GM20431 (cell line): ENCODE measurements at regions not wholly inside any gene's neighbourhood (a gene's known extent, or its start where the extent isn't known, plus 50 kb on each side); places are given as distances from the start of the nearest gene placed in this dataset.

ENCODE experiments used
- in situ Hi-C: fragments of 300-500 bp; cut with MseI, MboI; formaldehyde crosslinking; loops from one replicate; pipeline ENCODE4 v1.15.0; 2020; ENCODE audit warnings: low sequenced_read_pairs; ENCODE audit not compliant: unreplicated experiment

DNA sequence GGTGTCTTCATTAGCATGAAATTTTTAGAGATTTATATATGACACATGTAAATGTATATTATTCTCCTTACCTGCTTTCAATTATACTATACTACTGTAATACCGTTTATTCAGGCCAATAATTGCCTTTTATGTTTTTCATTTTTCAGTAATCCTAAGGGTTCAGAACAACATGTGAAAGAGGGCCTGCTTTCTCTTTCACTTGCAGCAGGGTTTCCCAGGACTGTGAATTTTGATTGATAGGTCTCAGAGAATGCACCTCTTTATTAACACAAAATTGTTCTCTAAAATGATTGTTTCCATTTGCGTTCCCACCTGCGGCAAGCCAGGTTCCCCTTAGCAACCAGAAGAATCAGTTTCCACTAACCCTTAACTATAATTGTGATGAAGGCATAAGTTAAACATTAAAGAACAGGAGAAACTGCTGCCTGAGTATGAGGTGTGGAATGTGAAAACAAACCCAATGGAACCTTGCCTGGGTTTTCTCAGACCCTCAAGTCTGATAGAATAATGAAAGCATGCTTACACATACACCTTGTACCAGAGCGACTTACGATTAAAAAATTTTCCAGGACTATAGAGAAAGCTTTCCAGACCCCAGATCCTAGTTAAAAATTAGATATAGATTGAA lies 1591.2 kb upstream of the LRRTM1 start:
- in situ Hi-C loops, result no loop called here

DNA sequence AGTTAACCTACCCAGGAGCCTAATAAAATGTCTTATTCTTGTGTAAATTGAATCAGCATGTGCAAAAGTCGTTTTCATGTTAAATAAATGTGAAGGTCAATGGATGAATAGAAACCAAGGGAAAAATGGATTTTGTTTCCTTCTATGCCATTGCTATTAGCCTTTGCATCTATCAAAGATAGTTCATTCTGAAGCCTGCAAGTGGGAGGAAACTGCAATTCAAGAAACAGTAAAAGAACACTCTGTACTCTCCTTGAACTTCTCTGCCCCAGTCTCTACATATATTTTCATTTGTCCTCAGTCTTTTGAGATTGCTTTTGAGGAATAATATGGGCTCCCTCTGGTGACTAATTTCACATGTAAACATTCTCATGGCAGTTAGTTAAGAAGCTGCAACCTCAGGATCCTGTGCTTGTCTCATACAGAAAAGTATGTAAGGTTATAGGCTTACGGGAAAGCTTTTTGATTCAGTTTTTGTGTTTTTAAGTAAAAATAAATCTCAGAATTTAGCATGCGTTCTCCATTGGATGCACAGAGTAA lies 1590.0 kb upstream of the LRRTM1 start:
- in situ Hi-C loops, result no loop called here

DNA sequence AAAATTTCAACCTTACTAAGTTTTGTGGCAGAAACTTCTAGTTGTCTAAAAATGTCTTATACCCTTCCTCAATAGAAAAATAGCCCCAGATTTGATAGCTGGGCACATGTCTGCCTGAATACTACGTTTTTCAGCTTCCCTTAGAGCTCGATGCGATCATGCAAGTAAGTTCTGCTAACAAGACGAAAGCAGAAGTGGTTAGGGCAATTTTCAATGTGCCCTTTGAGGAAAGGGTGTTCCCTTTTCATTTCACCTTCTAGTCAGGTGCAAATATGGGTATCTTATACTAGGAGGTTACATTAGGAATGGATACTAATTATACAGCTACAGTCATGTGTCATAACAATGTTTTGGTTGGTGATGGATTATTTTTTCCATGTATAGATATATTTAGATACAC lies 1572.1 kb upstream of the LRRTM1 start:
- in situ Hi-C loops, result no loop called here

DNA sequence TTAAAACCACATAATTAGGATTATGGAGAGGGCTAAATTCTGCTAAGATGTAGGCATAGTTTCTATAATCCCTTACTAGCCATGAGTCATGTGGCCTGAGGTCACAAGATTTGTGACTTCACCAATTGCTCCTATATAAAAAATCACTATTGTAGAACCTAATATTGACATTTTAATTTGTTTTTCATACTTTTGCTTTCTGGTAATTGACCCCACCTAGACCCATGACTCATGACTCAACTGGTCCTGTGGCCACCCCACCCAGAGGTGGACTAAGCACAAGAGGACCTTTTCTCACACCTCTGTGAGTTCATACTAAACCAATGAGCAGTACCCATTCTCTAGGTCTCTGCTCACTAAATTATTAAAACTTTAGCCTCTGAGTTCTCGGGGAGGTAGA lies 1567.5 kb upstream of the LRRTM1 start:
- in situ Hi-C loops, result no loop called here

GRCh38 chr2:81870119-81870518 lies 1565.6 kb upstream of the LRRTM1 start:
- in situ Hi-C loops, result no loop called here

DNA sequence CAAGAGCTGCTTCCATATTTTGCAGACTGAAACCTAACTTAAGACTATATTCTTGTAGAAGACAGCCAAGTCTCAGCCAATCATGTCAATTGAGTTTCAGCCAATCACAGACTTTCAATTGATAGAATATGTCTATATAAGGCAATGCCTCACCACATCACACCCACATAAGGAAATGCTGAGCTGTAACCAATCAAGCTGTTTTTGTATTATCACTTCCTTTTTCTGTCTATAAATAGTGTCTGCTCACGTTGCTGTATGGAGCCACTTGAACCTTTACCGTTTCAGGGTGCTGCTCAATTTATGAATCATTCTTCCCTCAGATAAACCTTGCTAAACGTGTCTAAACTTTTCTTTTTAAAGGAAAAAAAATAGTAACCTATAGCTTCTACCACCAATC lies 1554.4 kb upstream of the LRRTM1 start:
- in situ Hi-C loops, result no loop called here

DNA sequence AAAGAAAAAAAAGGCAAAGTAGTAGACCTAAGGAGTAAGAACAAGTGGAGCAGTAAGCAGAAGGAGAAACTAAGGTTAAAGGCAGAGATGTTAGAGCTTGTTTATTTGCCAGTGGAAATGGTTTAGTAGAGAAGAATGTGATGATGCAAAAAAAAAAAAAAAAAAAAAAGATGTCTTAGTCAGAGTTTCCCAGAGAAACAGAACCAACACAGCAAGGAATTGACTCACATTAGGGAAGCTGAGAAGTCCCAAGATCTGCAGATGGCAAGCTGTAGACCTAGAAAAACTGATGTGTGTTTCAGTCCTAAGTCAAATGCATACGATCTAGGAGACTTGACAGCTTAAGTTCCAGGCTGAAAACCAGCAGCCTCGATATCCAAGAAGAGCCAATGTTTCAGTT lies 1548.8 kb upstream of the LRRTM1 start:
- in situ Hi-C loops, result no loop called here

DNA sequence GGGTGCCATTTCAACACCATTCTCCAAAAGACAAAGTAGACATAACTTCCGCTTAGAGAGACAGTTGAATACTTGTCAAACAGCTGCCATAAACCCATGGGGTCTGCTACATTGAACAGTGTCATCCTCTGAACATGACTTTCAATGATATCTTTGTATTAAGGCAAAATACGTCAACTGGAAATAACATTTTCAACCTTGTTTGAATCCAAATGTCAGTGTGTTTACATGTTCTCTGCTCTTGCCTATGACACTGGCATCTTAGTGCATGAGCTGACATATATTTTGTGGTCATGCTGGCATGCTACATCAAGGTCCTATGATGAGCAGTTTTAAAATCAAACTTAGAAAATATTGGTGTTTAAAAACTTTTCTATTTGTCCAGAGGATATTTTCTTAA lies 1548.1 kb upstream of the LRRTM1 start:
- in situ Hi-C loops, result no loop called here

GRCh38 chr2:81839780-81840179 lies 1535.2 kb upstream of the LRRTM1 start:
- in situ Hi-C loops, result no loop called here

DNA sequence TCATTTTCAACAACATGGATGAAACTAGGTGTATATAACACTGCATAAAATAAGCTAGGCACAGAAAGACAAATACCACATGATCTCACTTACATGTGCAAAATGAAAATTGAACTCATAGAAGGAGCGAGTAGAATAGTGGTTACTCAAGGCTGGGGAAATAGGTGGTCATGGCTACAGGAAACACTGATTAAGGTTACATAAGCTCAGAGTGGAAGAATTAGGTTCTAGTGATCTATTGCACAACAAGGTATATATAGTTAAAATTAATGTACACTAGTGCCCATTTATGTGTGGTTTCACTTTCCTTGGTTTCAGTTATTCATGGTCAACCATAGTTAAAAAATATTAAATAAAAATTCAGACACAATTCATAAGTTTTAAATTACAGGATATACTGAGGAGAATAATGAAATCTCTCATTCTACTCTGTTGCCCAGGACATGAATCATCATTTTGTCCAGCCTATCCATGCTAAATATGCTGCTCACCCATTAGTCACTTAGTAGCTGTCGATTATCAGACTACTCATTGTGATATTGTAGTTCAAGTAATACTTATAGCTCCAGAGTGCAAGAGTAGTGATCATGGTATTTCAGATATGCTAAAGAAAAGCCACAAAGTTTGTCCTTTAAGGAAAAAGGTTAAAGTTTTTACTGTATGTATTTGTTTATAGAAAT lies 1530.9 kb upstream of the LRRTM1 start:
- in situ Hi-C loops, result no loop called here

DNA sequence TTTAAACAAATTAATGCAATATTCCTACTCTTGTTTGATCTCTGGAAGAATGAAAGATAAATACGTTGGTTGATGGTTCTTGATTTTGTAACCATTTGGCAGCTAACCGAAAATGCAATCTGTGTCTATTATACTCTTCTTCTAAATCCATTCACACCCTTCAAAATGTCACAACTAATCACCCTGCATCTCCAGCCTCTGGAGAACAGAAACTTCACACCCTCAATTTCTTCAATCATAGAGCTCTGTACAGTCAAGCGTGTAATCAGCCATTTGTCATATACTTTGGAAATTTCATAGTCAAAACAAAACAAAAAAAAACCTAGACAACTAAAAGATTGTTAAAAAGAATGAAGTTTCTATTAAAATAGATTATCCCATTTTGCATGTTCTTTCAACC lies 1482.3 kb upstream of the LRRTM1 start:
- in situ Hi-C loops, result no loop called here

DNA sequence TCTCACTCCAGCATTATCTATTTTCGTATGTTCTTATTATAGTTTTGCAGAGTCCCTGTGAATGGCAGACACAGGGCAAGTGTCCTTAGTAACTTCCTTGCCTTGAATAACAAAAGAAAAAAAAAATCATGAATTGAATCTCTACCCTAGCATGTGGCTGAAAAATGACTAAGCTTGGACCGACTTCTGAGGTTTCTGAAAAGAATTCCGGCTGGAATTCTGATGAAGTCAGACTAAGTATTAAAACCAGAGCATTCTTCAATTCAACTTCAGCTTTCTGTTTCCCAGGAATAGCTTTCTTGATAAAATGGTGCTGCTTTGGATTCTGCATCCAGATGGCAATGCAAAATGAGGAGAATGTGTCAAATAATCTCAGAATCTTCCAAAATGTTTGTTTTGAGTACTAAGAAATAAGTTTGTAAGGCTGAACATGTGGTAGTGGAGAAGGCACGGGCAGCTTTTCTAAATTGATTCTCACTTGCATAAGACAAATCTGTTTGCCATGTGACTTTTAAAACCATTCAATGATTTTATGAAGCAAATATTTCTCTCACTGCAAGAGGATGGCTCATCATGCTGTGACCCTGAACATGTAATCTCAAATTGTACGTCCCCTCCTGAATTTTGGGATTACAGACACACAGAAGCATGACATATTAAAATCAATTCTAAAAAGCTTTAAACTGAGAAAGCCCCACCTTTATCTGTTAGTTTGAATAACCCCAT lies 1462.8 kb upstream of the LRRTM1 start:
- in situ Hi-C loops, result no loop called here

DNA sequence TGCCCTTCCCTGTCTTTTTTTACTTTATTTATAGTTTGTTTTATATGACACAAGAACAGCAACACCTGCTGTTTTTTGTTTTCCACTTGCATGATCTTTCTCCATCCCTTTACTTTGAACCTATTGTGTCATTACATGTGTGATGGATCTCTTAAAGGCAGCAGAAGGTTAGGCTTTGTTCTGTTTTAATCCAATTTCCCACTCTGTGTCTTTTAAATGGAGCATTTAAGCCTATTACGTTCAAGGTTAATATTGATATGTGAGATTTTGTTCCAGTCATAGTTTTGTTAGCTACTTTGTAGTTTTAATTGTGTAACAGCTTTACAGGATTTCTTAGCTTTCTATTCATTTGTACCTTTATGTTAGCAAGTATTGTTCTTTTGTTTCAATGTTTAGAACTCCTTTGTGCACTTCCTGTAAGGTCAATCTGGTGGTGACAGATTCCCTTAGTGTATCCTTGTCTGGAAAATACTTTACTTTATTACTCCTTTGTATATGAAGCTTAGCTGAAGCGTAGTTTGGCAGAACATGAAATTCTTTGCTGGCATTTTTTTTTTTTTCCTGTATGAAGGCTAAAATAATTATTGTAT lies 1443.0 kb upstream of the LRRTM1 start:
- in situ Hi-C loops, result no loop called here

- in situ Hi-C loops, result no loop called here
Observed at GRCh38 chr2:81739966-81740365, 1435.4 kb upstream of the LRRTM1 start.

DNA sequence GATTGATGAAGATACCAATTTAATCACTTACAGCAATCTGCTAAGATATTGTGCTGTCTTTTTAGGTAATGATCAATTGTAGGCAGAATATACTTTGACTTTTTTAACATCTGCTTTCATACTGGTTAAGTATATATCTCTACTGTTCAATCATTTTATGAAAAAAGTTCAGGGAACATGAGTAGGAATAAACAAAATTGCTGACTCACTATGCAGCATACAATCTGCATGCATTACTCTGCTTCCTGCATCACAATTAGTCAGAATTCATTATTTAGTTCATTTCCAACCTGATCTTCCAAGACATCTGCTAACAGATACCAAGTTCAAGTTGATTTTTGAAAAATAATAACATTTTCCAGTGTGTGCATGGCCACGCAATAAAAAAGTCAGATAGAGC lies 1430.4 kb upstream of the LRRTM1 start:
- in situ Hi-C loops, result no loop called here

GRCh38 chr2:81714817-81715216 lies 1410.3 kb upstream of the LRRTM1 start:
- in situ Hi-C loops, result no loop called here

DNA sequence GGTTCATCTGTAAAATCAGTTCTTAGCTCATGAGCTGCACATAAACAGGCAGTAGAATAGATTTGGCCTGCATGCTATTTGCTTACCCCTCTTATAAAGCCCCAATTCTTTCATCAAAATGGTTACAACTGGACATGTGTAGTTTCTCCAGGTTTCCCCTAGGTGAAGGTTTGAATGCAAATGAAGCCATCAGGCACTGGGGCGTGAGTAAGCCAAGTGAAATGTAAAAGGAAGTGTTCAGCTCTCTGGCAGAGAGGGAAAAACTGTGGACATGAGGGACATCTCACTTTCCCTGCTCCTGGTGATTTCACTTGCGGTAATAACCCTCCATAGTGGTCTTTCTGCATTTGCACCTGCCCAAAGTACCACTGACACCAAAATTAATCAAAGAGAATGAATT lies 1402.3 kb upstream of the LRRTM1 start:
- in situ Hi-C loops, result no loop called here

GRCh38 chr2:81703831-81704230 lies 1399.3 kb upstream of the LRRTM1 start:
- in situ Hi-C loops, result no loop called here

- in situ Hi-C loops, result no loop called here
Observed at GRCh38 chr2:81692566-81692965, 1388.0 kb upstream of the LRRTM1 start.

- in situ Hi-C loops, result no loop called here
Observed at GRCh38 chr2:81675641-81676040, 1371.1 kb upstream of the LRRTM1 start.

DNA sequence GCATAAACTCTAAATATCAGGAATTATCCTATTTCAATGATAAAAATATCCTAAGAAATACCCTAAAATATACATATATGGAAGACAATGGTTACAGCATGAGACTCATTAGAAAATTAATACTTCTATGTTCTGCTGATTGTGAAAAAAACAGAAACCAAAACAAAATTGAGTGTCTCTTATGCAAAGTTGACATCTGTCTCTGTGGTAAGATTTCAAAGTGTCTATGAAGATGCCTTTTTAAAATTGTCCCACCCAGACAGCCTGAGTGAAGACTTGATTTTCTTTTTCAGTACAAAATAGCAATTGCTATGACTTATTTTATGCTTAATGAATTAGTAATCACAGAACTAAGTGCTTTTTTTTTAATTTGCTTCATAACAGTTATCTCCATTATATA lies 1368.4 kb upstream of the LRRTM1 start:
- in situ Hi-C loops, result no loop called here
